ENCODE measurements at regions not wholly inside any gene's neighbourhood (a gene's known extent, or its start where the extent isn't known, plus 50 kb on each side); places are given as distances from the start of the nearest gene placed in this dataset.

- no peak overlapping the region for H3K27ac ChIP-seq
- no peak for TF ChIP-seq CTCF (IDR thresholded peaks at IDR 0.05)
- no peaks in the 10 kb centered on the region for H3K27me3 ChIP-seq (replicated peaks; ENCODE audit: insufficient read depth)
- no peak for ATAC-seq (ENCODE audit: insufficient number of reproducible peaks, low FRiP score, low read depth)
- DNase-seq (ENCODE audit: low spot score): no peak
- no peaks in the 10 kb centered on the region for H3K36me3 ChIP-seq
- H3K9me3 ChIP-seq: no peaks in the 10 kb centered on the region
- H3K4me1 ChIP-seq (ENCODE audit: control insufficient read depth in 1 of 2, low read depth in 2 of 2): peaks cover 5 to 29% of the 10 kb centered on the region in 2 donors
- no peak overlapping the region for H3K4me3 ChIP-seq
Observed at GRCh38 chr5:158482125-158482524, 617.6 kb downstream of the EBF1 start.

- DNase-seq (ENCODE audit: low spot score) (no peak), ATAC-seq (ENCODE audit: insufficient number of reproducible peaks, low FRiP score, low read depth) (no peak)
- TF ChIP-seq CTCF (IDR thresholded peaks at IDR 0.05): no peak
- Histone ChIP-seq H3K4me1 (ENCODE audit: control insufficient read depth in 1 of 2, low read depth in 2 of 2) (peaks cover 0 to under 1% of the 10 kb centered on the region in 2 donors), H3K4me3 (no peak overlapping the region), H3K27me3 (replicated peaks; ENCODE audit: insufficient read depth) (no peaks in the 10 kb centered on the region), H3K36me3 (no peaks in the 10 kb centered on the region), H3K27ac (no peak overlapping the region), H3K9me3 (no peaks in the 10 kb centered on the region)
Observed at GRCh38 chr5:158478139-158478538, 619.2 kb upstream of the CLINT1 start.

- TF ChIP-seq CTCF (IDR thresholded peaks at IDR 0.05): no peak
- Histone ChIP-seq H3K27me3 (replicated peaks; ENCODE audit: insufficient read depth) (no peaks in the 10 kb centered on the region), H3K36me3 (no peaks in the 10 kb centered on the region), H3K4me3 (no peak overlapping the region), H3K27ac (no peak overlapping the region), H3K4me1 (ENCODE audit: control insufficient read depth in 1 of 2, low read depth in 2 of 2) (no peaks in the 10 kb centered on the region), H3K9me3 (no peaks in the 10 kb centered on the region)
- ATAC-seq (ENCODE audit: insufficient number of reproducible peaks, low FRiP score, low read depth) (no peak), DNase-seq (ENCODE audit: low spot score) (no peak)
Observed at GRCh38 chr5:158477214-158477613, 618.3 kb upstream of the CLINT1 start.

GRCh38 chr5:158473016-158473635, 614.2 kb upstream of the CLINT1 start:
- ATAC-seq (ENCODE audit: insufficient number of reproducible peaks, low FRiP score, low read depth): no peak

GRCh38 chr5:158471535-158471924, 612.6 kb upstream of the CLINT1 start:
- H3K4me3 ChIP-seq: no peak overlapping the region
- no peak for TF ChIP-seq CTCF (IDR thresholded peaks at IDR 0.05)

More at GRCh38 chr5:158473016-158473635, 614.2 kb upstream of the CLINT1 start:
- no peak overlapping the region for H3K27ac ChIP-seq
- no peaks in the 10 kb centered on the region for H3K36me3 ChIP-seq
- no peak for TF ChIP-seq CTCF (IDR thresholded peaks at IDR 0.05)
- H3K4me1 ChIP-seq (ENCODE audit: control insufficient read depth in 1 of 2, low read depth in 2 of 2): no peaks in the 10 kb centered on the region
- no peaks in the 10 kb centered on the region for H3K9me3 ChIP-seq
- H3K27me3 ChIP-seq (replicated peaks; ENCODE audit: insufficient read depth): no peaks in the 10 kb centered on the region
- DNase-seq (ENCODE audit: low spot score): no peak
- H3K4me3 ChIP-seq: no peak overlapping the region

More at GRCh38 chr5:158471535-158471924, 612.6 kb upstream of the CLINT1 start:
- DNase-seq (ENCODE audit: low spot score) (no peak), ATAC-seq (ENCODE audit: insufficient number of reproducible peaks, low FRiP score, low read depth) (no peak)
- no peaks in the 10 kb centered on the region for H3K36me3 ChIP-seq
- H3K4me1 ChIP-seq (ENCODE audit: control insufficient read depth in 1 of 2, low read depth in 2 of 2): no peaks in the 10 kb centered on the region
- no peaks in the 10 kb centered on the region for H3K27me3 ChIP-seq (replicated peaks; ENCODE audit: insufficient read depth)
- H3K9me3 ChIP-seq: no peaks in the 10 kb centered on the region
- no peak overlapping the region for H3K27ac ChIP-seq
